HEK293 (cell line): ENCODE measurements at regions not wholly inside any gene's neighbourhood (a gene's known extent, or its start where the extent isn't known, plus 50 kb on each side); places are given as distances from the start of the nearest gene placed in this dataset.

ENCODE experiments used
- CTCF ChIA-PET: fragments of 350-600 bp; formaldehyde crosslinking; extraction: SDS; loops from one replicate; lab custom pipeline; 2021; ENCODE audit warnings: antibody characterized with exemption; lab: Yijun Ruan, JAX
- POLR2A ChIA-PET: fragments of 300-600 bp; formaldehyde crosslinking; extraction: SDS; loops from one replicate; lab custom pipeline; 2020; ENCODE audit warnings: antibody characterized with exemption, inconsistent platforms; lab: Yijun Ruan, JAX
- H3K27ac ChIP-seq: fragments of 200-500 bp; sonication (Bioruptor generic); 2 replicates; pipeline ENCODE4 v1.5.1; 2014; ENCODE audit warnings: low read depth, low read length, control low read depth, inconsistent platforms; ENCODE audit errors: extremely low read depth
- H3K36me3 ChIP-seq, 2 experiments: fragments of 200-500 bp in 1 of 2; sonication (Bioruptor generic) in 1 of 2; 1 replicate in 1 of 2; 2 replicates in 1 of 2; pipeline ENCODE4 v1.5.1; 2014 to 2017; ENCODE audit warnings: inconsistent platforms in 2 of 2, low read length in 2 of 2; ENCODE audit not compliant: control insufficient read depth in 2 of 2, insufficient read depth in 1 of 2
- H3K4me1 ChIP-seq: fragments of 200-500 bp; sonication (Bioruptor generic); 2 replicates; pipeline ENCODE4 v1.5.1; 2014; ENCODE audit warnings: mild to moderate bottlenecking, low read length, inconsistent platforms; ENCODE audit not compliant: control insufficient read depth, insufficient read depth
- H3K4me3 ChIP-seq: 2 replicates; pipeline ENCODE4 v1.5.1; 2011; ENCODE audit warnings: low read depth, mild to moderate bottlenecking, control low read depth, low read length, moderate library complexity
- H3K9me3 ChIP-seq: fragments of 200-500 bp; sonication (Bioruptor generic); 2 replicates; pipeline ENCODE4 v1.5.1; 2014; ENCODE audit warnings: low read depth, low read length, inconsistent platforms; ENCODE audit not compliant: control insufficient read depth, insufficient read depth
- ELK4 ChIP-seq: IDR thresholded peaks from 2 replicates; pipeline ENCODE4 v1.6.1; 2011; ENCODE audit warnings: mild to moderate bottlenecking, low read depth, low read length, borderline replicate concordance
- MEIS1 ChIP-seq: sonication (generic); formaldehyde crosslinking; IDR thresholded peaks from 2 replicates; pipeline ENCODE4 v1.8.1; 2022; ENCODE audit warnings: missing genetic modification reagents, mild to moderate bottlenecking, borderline replicate concordance
- OVOL3 ChIP-seq: fragments of 450-650 bp; formaldehyde crosslinking; IDR thresholded peaks from 2 replicates; pipeline ENCODE4 v1.5.1; 2016; ENCODE audit warnings: missing biosample characterization, missing genetic modification characterization
- TCF7L2 ChIP-seq: IDR thresholded peaks from 2 replicates; pipeline ENCODE4 v1.6.1; 2011; ENCODE audit warnings: low read depth, mild to moderate bottlenecking, inconsistent platforms, low read length, moderate library complexity, borderline replicate concordance
- TSHZ1 ChIP-seq: fragments of 450-650 bp; formaldehyde crosslinking; IDR thresholded peaks from 2 replicates; pipeline ENCODE4 v1.5.1; 2016; ENCODE audit warnings: missing biosample characterization, missing genetic modification characterization, borderline replicate concordance
- ZBTB1 ChIP-seq: fragments of 450-650 bp; formaldehyde crosslinking; IDR thresholded peaks from 2 replicates; pipeline ENCODE4 v1.5.1; 2016; ENCODE audit warnings: missing biosample characterization, missing genetic modification characterization
- ZBTB10 ChIP-seq: fragments of 450-650 bp; formaldehyde crosslinking; IDR thresholded peaks from 2 replicates; pipeline ENCODE4 v1.5.1; 2016; ENCODE audit warnings: missing biosample characterization, missing genetic modification characterization
- ZNF121 ChIP-seq: fragments of 450-650 bp; formaldehyde crosslinking; IDR thresholded peaks from 2 replicates; pipeline ENCODE4 v1.5.1; 2016; ENCODE audit warnings: missing biosample characterization, missing genetic modification characterization
- ZNF132 ChIP-seq: fragments of 450-650 bp; formaldehyde crosslinking; IDR thresholded peaks from 2 replicates; pipeline ENCODE4 v1.5.1; 2017; ENCODE audit warnings: missing biosample characterization, missing genetic modification characterization, borderline replicate concordance
- ZNF133 ChIP-seq: fragments of 450-650 bp; formaldehyde crosslinking; IDR thresholded peaks from 2 replicates; pipeline ENCODE4 v1.5.1; 2016; ENCODE audit warnings: missing biosample characterization, missing genetic modification characterization
- ZNF19 ChIP-seq: fragments of 450-650 bp; formaldehyde crosslinking; IDR thresholded peaks from 2 replicates; pipeline ENCODE4; 2016; ENCODE audit warnings: missing biosample characterization, missing genetic modification characterization, low read depth
- ZNF202 ChIP-seq: fragments of 450-650 bp; formaldehyde crosslinking; IDR thresholded peaks from 2 replicates; pipeline ENCODE4 v1.5.1; 2016; ENCODE audit warnings: missing biosample characterization, missing genetic modification characterization, borderline replicate concordance
- ZNF239 ChIP-seq: fragments of 450-650 bp; formaldehyde crosslinking; IDR thresholded peaks from 2 replicates; pipeline ENCODE4 v1.5.1; 2016; ENCODE audit warnings: missing biosample characterization, missing genetic modification characterization
- ZNF274 ChIP-seq, 2 experiments: fragments of 200-500 bp in 1 of 2; fragments of 450-650 bp in 1 of 2; sonication (Bioruptor generic) in 1 of 2; formaldehyde crosslinking in 1 of 2; IDR thresholded peaks; 2 replicates each; pipeline versions ENCODE4 v1.5.1 to v1.6.1; 2014 to 2016; ENCODE audit warnings: borderline replicate concordance in 1 of 2, inconsistent platforms in 1 of 2, low read length in 1 of 2, missing biosample characterization in 1 of 2, missing genetic modification characterization in 1 of 2
- ZNF341 ChIP-seq: fragments of 450-650 bp; formaldehyde crosslinking; IDR thresholded peaks from 2 replicates; pipeline ENCODE4; 2016; ENCODE audit warnings: low read depth, missing biosample characterization, missing genetic modification characterization
- ZNF37A ChIP-seq: fragments of 450-650 bp; IDR thresholded peaks from 2 replicates; pipeline ENCODE4 v1.5.1; 2018; ENCODE audit warnings: missing biosample characterization, missing genetic modification characterization
- ZNF600 ChIP-seq: fragments of 450-650 bp; formaldehyde crosslinking; IDR thresholded peaks from 2 replicates; pipeline ENCODE4 v1.5.1; 2016; ENCODE audit warnings: missing biosample characterization, missing genetic modification characterization
- ZNF610 ChIP-seq: fragments of 450-650 bp; formaldehyde crosslinking; IDR thresholded peaks from 2 replicates; pipeline ENCODE4 v1.5.1; 2016; ENCODE audit warnings: missing biosample characterization, missing genetic modification characterization, borderline replicate concordance
- ZNF621 ChIP-seq: fragments of 450-650 bp; formaldehyde crosslinking; IDR thresholded peaks from 2 replicates; pipeline ENCODE4 v1.5.1; 2017; ENCODE audit warnings: missing biosample characterization, missing genetic modification characterization
- ZNF645 ChIP-seq: fragments of 450-650 bp; formaldehyde crosslinking; IDR thresholded peaks from 2 replicates; pipeline ENCODE4; 2016; ENCODE audit warnings: missing biosample characterization, missing genetic modification characterization
- ZNF660 ChIP-seq: fragments of 450-650 bp; IDR thresholded peaks from 2 replicates; pipeline ENCODE4 v1.5.1; 2018; ENCODE audit warnings: missing biosample characterization, mild to moderate bottlenecking, missing genetic modification characterization
- ZNF76 ChIP-seq: fragments of 450-650 bp; formaldehyde crosslinking; IDR thresholded peaks from 2 replicates; pipeline ENCODE4; 2016; ENCODE audit warnings: low read depth, missing biosample characterization, missing genetic modification characterization, borderline replicate concordance
- ZNF837 ChIP-seq: fragments of 450-650 bp; formaldehyde crosslinking; IDR thresholded peaks from 2 replicates; pipeline ENCODE4 v1.5.1; 2016; ENCODE audit warnings: missing biosample characterization, missing genetic modification characterization
- ZSCAN18 ChIP-seq: fragments of 450-650 bp; formaldehyde crosslinking; IDR thresholded peaks from 2 replicates; pipeline ENCODE4 v1.5.1; 2016; ENCODE audit warnings: missing biosample characterization, missing genetic modification characterization
- TF ChIP-seq, protein P1 (sequence below): fragments of 450-650 bp; formaldehyde crosslinking; IDR thresholded peaks from 2 replicates; pipeline ENCODE4 v1.5.1; 2016; ENCODE audit warnings: missing biosample characterization, missing genetic modification characterization

GRCh38 chr20:41694796-41695195 is 76.6 kb upstream of the CHD6 start (continued):
- TF ChIP-seq ZNF121 (tag by site-specific recombination) (no peak), ZNF76 (tag by site-specific recombination) (no peak), ZNF37A (tag by site-specific recombination) (no peak), ZSCAN18 (tag by site-specific recombination) (no peak), ZNF610 (tag by site-specific recombination) (no peak), ZNF19 (tag by site-specific recombination) (no peak)

DNA sequence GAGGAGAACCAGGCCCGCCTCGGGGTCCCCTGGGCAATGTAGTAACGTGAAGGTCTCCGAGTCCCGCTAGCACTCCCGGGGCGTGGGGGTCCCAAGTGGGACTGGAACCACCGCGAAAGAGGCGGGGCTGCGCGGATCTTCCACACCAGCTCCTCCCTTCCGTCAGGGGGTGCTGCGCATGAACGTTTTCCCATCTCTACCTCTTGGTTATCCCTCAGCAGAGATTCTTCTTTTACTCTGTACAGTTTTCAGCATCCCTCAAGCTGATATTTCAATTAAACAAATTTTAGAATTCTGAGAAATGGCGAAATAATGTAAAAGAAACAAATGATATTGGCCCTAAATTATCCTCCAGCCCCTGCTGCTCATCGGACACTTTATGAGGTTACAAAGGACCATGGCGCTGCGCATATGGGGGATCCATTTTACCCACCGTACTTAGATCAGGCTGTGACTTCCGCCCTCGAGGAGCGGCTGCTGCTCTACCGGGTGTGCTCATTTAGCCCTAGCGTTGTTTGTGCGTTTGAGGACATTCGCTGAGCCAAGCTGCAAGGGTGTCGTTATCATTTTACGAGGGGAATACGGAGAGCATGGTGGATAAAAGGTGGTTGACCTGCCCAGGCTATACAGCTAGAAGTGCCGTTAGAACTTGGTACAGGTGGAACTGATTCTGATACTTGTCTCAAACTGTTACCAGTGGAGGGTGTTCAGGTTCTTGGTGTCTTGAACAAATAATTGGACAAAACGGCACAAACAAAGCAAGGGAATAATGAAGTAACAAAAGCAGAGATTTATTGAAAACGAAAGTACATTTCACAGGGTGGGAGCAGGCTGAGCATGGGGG is 75.2 kb upstream of the CHD6 start:
- Histone ChIP-seq H3K4me3 (peak overlapping the region; percentile 58), H3K4me1 (no peaks in the 10 kb centered on the region), H3K36me3 (no peaks in the 10 kb centered on the region), H3K27ac (peak overlapping the region; percentile 26; the same call in 1 of the 2 replicates), H3K9me3 (no peaks in the 10 kb centered on the region)
- ChIA-PET CTCF (interaction anchor here (0.7 to 1.4 kb wide), 6 partner anchors 9 to 1498 kb away, joined by 3 to 6 read pairs (median 3); partner anchors contain the start of gene LPIN3), POLR2A (interaction anchor here (0.7 to 1.6 kb wide), 3 partner anchors 22 to 1715 kb away, joined by 3 to 9 read pairs (median 3); partner anchors contain the start of gene CHD6)
- TF ChIP-seq ZNF341 (peak; percentile 93), ZNF621 (tag by site-specific recombination) (no peak), ZNF600 (tag by site-specific recombination) (no peak), TCF7L2 (peak; percentile 93), ZNF660 (peak; percentile 89), ZNF202 (tag by site-specific recombination) (no peak), MEIS1 (CRISPR knock-in tag) (no peak), ZBTB10 (tag by site-specific recombination) (no peak), OVOL3 (tag by site-specific recombination) (no peak), ZNF837 (tag by site-specific recombination) (no peak), ZNF645 (tag by site-specific recombination) (no peak), ZBTB1 (tag by site-specific recombination) (no peak), ELK4 (no peak), ZNF132 (tag by site-specific recombination) (no peak), ZNF239 (tag by site-specific recombination) (no peak), TSHZ1 (tag by site-specific recombination) (no peak), ZNF274 (IDR thresholded peaks at IDR 0.05; ENCODE audit: low read length) (no peak), ZNF274 (tag by site-specific recombination; IDR thresholded peaks at IDR 0.05; ENCODE audit: borderline replicate concordance) (no peak), ZNF133 (tag by site-specific recombination) (no peak)
- TF ChIP-seq, protein P1, sequence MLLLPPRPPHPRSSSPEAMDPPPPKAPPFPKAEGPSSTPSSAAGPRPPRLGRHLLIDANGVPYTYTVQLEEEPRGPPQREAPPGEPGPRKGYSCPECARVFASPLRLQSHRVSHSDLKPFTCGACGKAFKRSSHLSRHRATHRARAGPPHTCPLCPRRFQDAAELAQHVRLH (tag by site-specific recombination): no peak
